Memory B cell (primary cell): ENCODE measurements at regions not wholly inside any gene's neighbourhood (a gene's known extent, or its start where the extent isn't known, plus 50 kb on each side); places are given as distances from the start of the nearest gene placed in this dataset.
"Not testable (repeated sequence)": the region's sequence is repeated elsewhere in the genome, so short reads cannot be mapped to it uniquely, and the experiment has no call there.

Experiments
- ATAC-seq: fragments of 150-1000 bp; cut with Tn5 transposase; 2 replicates; pipeline ENCODE4 v1.10.0; 2021; ENCODE audit warnings: low read depth, mild to moderate bottlenecking, moderate library complexity
- DNase-seq, 2 donors: peaks; one replicate each; pipeline ENCODE4 v3.0.0; 2022; ENCODE audit warnings: low spot score in 2 of 2
- H3K27ac Mint-ChIP-seq: one replicate; pipeline ENCODE4 v1.8.0; 2022; ENCODE audit warnings: mild to moderate bottlenecking, moderate library complexity, mixed read lengths
- H3K27me3 Mint-ChIP-seq: one replicate; pipeline ENCODE4 v1.8.0; 2022; ENCODE audit warnings: mixed read lengths
- H3K36me3 Mint-ChIP-seq: one replicate; pipeline ENCODE4 v1.8.0; 2022; ENCODE audit warnings: mild to moderate bottlenecking, mixed read lengths
- H3K4me1 Mint-ChIP-seq: one replicate; pipeline ENCODE4 v1.8.0; 2022; ENCODE audit warnings: mixed read lengths
- H3K4me3 Mint-ChIP-seq: one replicate; pipeline ENCODE4 v1.8.0; 2022; ENCODE audit warnings: mild to moderate bottlenecking, moderate library complexity, mixed read lengths
- H3K9me3 Mint-ChIP-seq: one replicate; pipeline ENCODE4 v1.8.0; 2022; ENCODE audit warnings: mixed read lengths

DNA sequence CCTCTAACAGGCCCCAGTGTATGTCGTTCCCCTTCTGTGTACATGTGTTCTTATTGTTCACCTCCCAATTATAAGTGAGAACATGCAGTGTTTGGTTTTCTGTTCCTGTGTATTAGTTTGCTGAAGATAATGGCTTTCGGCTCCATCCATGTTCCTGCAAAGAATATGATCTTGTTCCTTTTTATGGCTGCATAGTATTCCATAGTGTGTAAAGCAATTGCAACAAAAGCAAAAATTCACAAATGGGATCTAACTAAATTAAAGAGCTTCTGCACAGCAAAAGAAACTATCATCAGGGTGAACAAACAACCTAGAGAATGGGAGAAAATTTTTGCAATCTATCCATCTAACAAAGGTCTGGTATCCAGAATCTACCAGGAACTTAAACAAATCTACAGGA is 102.2 kb upstream of the ZNF92 start:
- H3K27ac Mint-ChIP-seq, ATAC-seq, H3K4me3 Mint-ChIP-seq, H3K4me1 Mint-ChIP-seq, H3K36me3 Mint-ChIP-seq, DNase-seq: not testable (repeated sequence)
- peaks cover 17% of the 10 kb centered on the region for H3K27me3 Mint-ChIP-seq
- H3K9me3 Mint-ChIP-seq = peaks cover 11% of the 10 kb centered on the region

DNA sequence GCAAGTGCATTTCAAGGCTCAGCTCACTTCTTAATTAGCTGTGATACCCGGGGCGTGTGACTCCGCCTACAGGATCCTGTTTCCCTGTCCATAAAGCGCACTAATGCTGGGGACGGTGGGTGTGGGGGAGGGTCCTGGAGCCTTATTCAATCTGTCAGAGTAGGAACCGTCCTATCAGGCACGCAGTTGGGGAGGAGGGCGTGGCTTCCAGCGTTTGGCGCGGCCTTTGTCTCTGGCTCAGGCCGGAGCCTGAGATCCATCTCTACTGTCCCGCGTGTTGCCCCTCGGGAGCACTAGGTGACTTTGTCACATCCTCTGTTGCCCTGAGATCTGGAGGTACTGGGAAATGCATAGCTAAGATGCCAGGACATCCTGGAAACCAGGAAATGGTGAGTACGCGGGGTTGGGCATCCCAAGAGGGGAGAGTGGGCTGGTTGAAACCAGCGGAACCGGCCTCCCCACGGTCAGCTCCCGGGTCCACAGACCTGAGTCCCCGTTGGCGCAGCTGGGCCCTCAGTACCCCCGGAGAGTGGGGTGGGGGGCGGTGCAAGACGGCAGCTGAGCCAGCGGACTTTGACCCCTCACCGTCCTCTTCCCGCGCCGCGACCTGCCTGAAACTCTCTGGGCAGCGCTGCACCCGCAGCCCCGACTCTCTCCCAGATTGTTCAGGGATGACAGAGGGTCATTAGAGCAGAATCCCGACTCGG is 104.4 kb upstream of the ZNF92 start:
- Mint-ChIP-seq H3K27ac (no peak overlapping the region), H3K4me1 (peaks cover 9% of the 10 kb centered on the region), H3K9me3 (peaks cover 7% of the 10 kb centered on the region), H3K36me3 (peaks cover 2% of the 10 kb centered on the region), H3K4me3 (peak overlapping the region; percentile 81), H3K27me3 (peaks cover 15% of the 10 kb centered on the region)
- ATAC-seq (peak; percentile 73), DNase-seq (peak in 1 of 2 donors; percentile 21)

DNA sequence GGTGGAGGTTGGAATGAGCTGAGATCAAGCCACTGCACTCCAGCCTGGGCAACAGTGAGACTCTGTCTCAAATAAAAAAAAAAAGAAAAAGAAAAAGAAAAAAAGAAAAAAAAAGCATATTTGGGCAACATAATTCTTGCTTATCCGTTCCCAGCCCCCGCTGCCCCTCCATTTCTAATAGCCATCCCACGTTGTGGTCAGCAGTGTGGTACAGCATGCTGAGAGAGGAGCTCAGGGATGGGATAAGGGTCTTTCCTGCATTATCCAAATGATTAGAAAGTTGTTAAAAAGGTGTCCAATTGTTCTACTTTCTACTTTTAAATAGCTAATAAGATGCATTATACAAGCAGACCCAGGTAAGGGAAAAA is 104.9 kb upstream of the ZNF92 start:
- Mint-ChIP-seq H3K4me1 (peaks cover 9% of the 10 kb centered on the region), H3K4me3 (peak overlapping the region; percentile 81), H3K36me3 (peaks cover 2% of the 10 kb centered on the region), H3K27ac (no peak overlapping the region), H3K27me3 (peaks cover 14% of the 10 kb centered on the region), H3K9me3 (peaks cover 6% of the 10 kb centered on the region)
- ATAC-seq = no peak
- no peak for DNase-seq

DNA sequence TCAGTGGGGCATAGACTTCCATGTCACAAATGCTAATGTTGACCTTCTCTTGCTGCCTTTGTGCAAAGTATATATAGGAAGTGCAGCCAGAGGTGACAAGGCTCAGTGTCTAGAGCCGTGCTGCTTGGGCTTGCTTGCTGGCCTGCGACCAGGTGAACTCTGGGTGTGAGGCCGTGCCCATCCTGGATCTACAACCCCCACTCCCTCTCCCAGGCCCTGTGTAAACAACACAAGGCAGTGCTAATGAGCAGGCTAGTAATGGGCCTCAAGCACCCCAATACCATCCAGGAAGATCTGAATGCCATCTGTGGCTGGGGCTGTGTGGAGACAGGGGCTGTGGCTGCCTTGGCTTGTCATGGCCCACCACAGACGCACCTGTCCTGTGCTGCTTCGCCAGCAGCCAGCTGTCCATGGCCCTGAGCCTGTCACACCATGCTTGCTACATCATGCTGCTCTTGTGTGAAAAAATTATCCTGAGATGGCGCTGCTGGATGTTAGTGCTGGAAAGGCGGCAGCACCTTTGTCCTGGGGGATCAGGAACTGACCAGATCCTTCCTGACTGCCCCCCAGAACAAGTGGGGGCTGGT is 107.6 kb upstream of the ZNF92 start:
- no peak overlapping the region for H3K4me3 Mint-ChIP-seq
- H3K4me1 Mint-ChIP-seq = peaks cover 9% of the 10 kb centered on the region
- no peaks in the 10 kb centered on the region for H3K9me3 Mint-ChIP-seq

GRCh38 chr7:65264258-65264657 is 109.4 kb upstream of the ZNF92 start:
- DNase-seq (no peak), ATAC-seq (no peak)
- Mint-ChIP-seq H3K27ac (no peak overlapping the region), H3K4me1 (peaks cover 6% of the 10 kb centered on the region), H3K27me3 (peaks cover 1% of the 10 kb centered on the region), H3K4me3 (no peak overlapping the region), H3K9me3 (no peaks in the 10 kb centered on the region), H3K36me3 (no peaks in the 10 kb centered on the region)

More for the DNA sequence above, 107.6 kb upstream of the ZNF92 start:
- Mint-ChIP-seq H3K27ac (no peak overlapping the region), H3K36me3 (no peaks in the 10 kb centered on the region), H3K27me3 (peaks cover 3% of the 10 kb centered on the region)
- DNase-seq (no peak), ATAC-seq (no peak)

- not testable (repeated sequence) for H3K27me3 Mint-ChIP-seq, H3K36me3 Mint-ChIP-seq, DNase-seq, H3K4me1 Mint-ChIP-seq, H3K27ac Mint-ChIP-seq, H3K9me3 Mint-ChIP-seq, ATAC-seq
- peak overlapping the region; percentile 49 for H3K4me3 Mint-ChIP-seq
These were observed 113.0 kb upstream of the ZNF92 start for GRCh38 chr7:65260673-65261072.

DNA sequence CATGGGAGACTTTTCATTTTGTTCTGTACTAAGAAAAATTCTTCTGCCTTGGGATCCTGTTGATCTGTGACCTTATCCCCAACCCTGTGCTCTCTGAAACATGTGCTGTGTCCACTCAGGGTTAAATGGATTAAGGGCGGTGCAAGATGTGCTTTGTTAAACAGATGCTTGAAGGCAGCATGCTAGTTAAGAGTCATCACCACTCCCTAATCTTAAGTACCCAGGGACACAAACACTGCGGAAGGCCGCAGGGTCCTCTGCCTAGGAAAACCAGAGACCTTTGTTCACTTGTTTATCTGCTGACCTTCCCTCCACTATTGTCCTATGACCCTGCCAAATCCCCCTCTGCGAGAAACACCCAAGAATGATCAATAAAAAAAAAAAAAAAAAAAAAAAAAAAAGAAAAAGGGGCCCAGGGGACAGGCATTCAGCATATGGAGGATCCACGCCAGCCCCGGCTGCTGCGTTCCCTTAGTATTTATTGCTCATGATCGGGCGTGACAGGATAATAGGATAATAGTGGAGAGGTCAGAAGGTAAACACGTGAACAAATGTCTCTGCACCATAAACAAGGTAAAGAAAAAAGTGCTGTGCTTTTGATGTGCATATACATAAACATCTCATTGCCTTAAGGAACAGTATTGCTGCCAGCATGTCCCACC is 113.7 kb upstream of the ZNF92 start:
- not testable (repeated sequence) for H3K27me3 Mint-ChIP-seq, H3K4me3 Mint-ChIP-seq, H3K27ac Mint-ChIP-seq, H3K36me3 Mint-ChIP-seq, H3K9me3 Mint-ChIP-seq, ATAC-seq, DNase-seq, H3K4me1 Mint-ChIP-seq

DNA sequence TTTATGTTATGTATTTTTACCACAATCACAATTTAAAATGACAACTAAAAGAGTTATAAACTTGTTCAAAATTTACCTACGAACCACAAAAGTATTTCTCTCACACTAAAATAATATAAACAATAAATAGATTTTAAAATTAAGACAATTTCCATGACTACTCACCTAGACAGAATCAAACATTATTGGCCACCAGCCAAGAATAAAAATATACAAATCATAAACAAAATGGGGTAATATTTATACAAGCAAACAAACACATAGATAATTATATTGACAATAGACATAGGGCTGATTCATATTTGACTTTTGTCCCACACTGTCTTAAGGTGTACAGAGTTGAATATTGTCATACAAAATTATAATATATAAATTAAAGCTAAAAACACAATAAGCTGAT is 119.6 kb upstream of the ZNF92 start:
- DNase-seq = no peak
- no peak for ATAC-seq
- H3K4me3 Mint-ChIP-seq = no peak overlapping the region

GRCh38 chr7:65251851-65252620 is 121.6 kb upstream of the ZNF92 start:
- peaks cover 6% of the 10 kb centered on the region for H3K27me3 Mint-ChIP-seq
- peak overlapping the region; percentile 84 for H3K4me3 Mint-ChIP-seq
- H3K9me3 Mint-ChIP-seq = no peaks in the 10 kb centered on the region
- no peaks in the 10 kb centered on the region for H3K36me3 Mint-ChIP-seq
- no peak overlapping the region for H3K27ac Mint-ChIP-seq
- DNase-seq = peak in 1 of 2 donors; percentile 25
- peak; percentile 73 for ATAC-seq
- peaks cover 6% of the 10 kb centered on the region for H3K4me1 Mint-ChIP-seq

More for the DNA sequence above, 119.6 kb upstream of the ZNF92 start:
- H3K27ac Mint-ChIP-seq = no peak overlapping the region
- peaks cover 6% of the 10 kb centered on the region for H3K4me1 Mint-ChIP-seq
- H3K27me3 Mint-ChIP-seq = peaks cover 6% of the 10 kb centered on the region
- H3K9me3 Mint-ChIP-seq = no peaks in the 10 kb centered on the region
- no peaks in the 10 kb centered on the region for H3K36me3 Mint-ChIP-seq

GRCh38 chr7:65250697-65251395 is 122.8 kb upstream of the ZNF92 start:
- peaks cover 6% of the 10 kb centered on the region for H3K27me3 Mint-ChIP-seq
- no peak overlapping the region for H3K27ac Mint-ChIP-seq
- no peak for ATAC-seq
- H3K4me3 Mint-ChIP-seq = peak overlapping the region; percentile 61
- peaks cover 6% of the 10 kb centered on the region for H3K4me1 Mint-ChIP-seq
- DNase-seq = no peak
- no peaks in the 10 kb centered on the region for H3K9me3 Mint-ChIP-seq
- H3K36me3 Mint-ChIP-seq = no peaks in the 10 kb centered on the region

DNA sequence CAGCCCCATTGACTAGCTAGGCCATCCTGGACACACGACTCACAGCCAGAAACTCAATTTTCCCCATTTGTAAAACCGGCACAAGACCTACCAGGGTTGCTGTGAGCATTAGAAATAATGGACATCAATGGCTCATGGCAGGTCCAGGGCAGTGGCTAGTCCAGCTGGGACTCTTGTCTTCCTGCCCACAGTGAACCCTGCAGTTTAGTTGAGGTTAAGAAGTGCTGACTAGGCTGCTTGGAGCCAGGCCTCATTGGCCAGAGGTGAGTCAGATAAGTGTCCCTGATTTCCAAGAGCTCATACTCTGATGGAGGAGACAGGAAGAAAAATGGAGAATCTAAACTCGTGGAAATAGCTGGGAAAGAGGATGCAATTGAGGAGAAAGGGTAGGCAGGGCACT is 123.4 kb upstream of the ZNF92 start:
- Mint-ChIP-seq H3K4me3 (no peak overlapping the region), H3K27ac (no peak overlapping the region)

DNA sequence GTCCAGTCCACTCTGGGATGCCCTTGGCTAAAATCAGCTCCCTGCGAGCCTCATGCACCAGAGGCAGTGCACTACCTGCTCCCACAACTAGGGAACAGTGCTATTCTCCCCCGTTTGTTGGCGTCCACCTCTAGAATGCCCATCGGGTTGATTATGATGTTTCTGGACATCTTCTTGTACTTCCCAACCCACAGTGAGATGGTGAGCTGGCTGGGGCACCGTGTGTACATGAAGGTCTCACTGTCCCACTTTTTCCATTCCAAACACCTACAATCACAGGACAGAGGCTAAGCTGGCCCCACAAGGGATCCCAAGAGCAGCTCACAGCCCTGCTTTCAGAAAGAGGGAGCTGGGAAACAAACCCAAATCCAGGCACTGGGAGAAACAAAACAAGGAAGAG is 126.2 kb upstream of the ZNF92 start:
- Mint-ChIP-seq H3K4me1 (peaks cover 5% of the 10 kb centered on the region), H3K36me3 (no peaks in the 10 kb centered on the region), H3K27ac (no peak overlapping the region), H3K4me3 (no peak overlapping the region), H3K9me3 (no peaks in the 10 kb centered on the region), H3K27me3 (peaks cover 5% of the 10 kb centered on the region)
- ATAC-seq (no peak), DNase-seq (no peak)

More for the DNA sequence above, 123.4 kb upstream of the ZNF92 start:
- Mint-ChIP-seq H3K4me1 (peaks cover 6% of the 10 kb centered on the region), H3K36me3 (no peaks in the 10 kb centered on the region), H3K9me3 (no peaks in the 10 kb centered on the region), H3K27me3 (peaks cover 6% of the 10 kb centered on the region)
- DNase-seq (no peak), ATAC-seq (no peak)

DNA sequence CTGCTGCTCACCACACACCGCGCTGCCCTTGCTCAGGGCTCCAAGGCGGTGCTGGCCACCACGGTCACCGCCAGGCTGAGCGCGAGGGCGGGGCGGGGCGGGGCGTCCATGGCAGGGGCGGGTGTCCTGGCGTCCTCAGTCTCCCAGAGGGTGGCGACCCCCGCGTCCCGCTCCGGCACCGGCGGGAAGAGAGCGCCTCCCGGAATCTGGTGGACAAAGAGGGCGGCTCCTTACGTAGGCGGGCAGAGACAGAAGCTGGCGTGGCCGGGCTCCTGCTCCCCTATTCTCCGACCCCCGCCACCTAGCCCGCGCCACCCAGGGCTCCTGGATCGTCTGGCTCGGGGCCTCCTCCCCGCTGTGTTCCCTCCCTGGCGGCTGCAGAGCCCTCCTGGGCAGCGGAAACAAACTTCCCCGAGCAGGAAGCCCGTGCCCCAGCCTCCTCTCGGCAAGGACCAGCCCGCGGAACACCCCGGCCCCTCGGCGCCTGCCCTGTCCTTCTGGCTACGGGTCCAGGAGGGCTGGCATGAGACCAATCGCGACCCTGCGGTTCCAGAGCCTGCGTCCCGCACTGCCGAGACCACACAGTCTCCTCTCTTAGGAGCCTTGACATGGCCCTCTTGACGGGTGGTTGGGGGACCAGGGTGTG is 133.8 kb upstream of the ZNF92 start:
- no peak overlapping the region for H3K27ac Mint-ChIP-seq
- H3K9me3 Mint-ChIP-seq = no peaks in the 10 kb centered on the region
- H3K4me1 Mint-ChIP-seq = peaks cover 7% of the 10 kb centered on the region
- ATAC-seq (no peak), DNase-seq (no peak)
- peaks cover 10% of the 10 kb centered on the region for H3K27me3 Mint-ChIP-seq
- peaks cover 4% of the 10 kb centered on the region for H3K36me3 Mint-ChIP-seq
- H3K4me3 Mint-ChIP-seq = peak overlapping the region; percentile 75
